HL-60/S4 (cell line): ENCODE measurements at regions not wholly inside any gene's neighbourhood (a gene's known extent, or its start where the extent isn't known, plus 50 kb on each side); places are given as distances from the start of the nearest gene placed in this dataset.
"Not testable (repeated sequence)": the region's sequence is repeated elsewhere in the genome, so short reads cannot be mapped to it uniquely, and the experiment has no call there.

Experiments used
- in situ Hi-C: fragments of 300-500 bp; cut with MboI; formaldehyde crosslinking; loops from 2 replicates; pipeline ENCODE4 v1.14.3; 2022; ENCODE audit warnings: low sequenced_read_pairs

DNA sequence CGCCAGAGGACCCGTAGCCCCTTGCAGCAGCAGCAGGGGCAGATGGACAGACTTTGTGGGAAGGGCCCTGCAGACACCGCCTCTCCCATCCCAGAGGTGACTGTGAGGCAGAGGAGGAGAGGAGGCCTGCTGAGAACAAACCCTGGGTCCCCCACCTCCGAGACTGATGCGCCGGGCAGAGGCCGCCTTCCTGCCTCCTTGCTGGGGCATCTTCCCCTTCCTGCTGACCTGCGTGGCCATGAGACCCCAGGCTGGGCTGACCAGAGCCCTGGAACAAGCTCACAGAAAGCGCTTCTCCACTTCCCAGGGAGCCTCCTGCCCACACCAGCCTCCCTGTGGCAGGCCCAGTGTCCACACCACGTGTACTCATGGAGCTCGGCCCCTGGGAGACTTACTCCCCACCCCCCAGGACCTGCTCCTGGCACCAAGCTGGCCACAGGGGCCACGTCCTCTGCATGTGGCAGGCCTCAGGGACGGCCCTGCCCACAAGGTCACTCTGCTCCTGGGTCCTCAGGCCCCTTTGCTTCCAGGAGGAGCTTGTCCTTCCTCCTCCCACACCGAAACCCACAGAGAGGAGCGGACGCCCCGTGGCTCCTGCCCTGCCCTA, 119.0 kb upstream of the ZNF469 start:
- in situ Hi-C loops, result not testable (repeated sequence)

DNA sequence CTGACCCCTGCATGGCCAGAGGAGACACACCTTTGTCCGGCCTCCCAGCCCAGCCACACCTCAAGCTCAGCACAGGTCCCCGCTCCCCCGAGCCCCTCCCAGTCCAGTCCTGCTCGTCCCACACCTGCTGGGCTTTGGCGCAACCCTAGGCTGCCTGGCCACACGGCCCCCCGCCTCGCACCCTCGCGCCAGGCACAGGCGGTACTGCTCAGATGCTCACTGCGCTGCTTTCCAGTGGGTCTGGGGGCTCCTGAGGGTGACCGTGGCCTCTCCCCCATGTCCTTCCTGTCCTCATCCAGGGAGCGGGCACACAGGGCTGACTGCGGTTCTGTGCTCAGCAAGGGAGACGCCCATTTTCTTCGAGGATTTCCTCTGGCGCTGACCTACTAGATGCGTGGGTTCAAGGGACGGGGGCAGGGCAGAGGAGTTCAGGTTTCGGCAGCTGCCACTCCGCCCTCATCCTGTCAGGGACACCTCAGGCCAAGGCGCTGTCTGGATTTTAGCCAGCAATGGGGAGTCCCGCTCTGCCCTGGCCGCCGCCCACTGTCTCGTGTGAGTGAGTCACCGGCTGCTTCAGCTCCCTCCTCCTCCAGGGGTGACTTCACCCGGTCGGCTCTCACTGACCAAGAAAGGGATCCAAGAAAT, 118.0 kb upstream of the ZNF469 start:
- in situ Hi-C loops, result no loop called here

- in situ Hi-C loops, result not testable (repeated sequence)
These were observed 117.3 kb upstream of the ZNF469 start for GRCh38 chr16:88265286-88265938.

DNA sequence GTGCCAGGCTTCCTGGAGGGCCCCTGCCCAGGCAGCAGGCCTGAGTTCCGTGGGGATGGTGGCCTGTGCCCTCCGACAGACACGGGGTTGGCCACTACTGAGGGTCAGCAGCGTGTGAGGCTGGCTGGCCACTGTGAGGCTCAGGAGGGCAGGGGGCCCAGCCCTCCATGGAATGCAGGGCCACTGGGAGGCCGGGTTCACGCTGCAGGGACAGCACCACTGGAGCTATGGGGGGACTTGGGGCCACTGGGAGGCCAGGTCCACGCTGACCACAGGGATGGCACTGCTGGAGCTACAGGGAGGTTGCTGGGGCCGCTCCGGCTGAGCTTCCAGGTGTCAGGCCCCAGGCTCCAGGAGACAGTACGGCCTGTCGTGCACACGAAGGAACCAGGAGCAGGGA, 116.7 kb upstream of the ZNF469 start:
- in situ Hi-C loops, result not testable (repeated sequence)

GRCh38 chr16:88266935-88267551, 115.7 kb upstream of the ZNF469 start:
- in situ Hi-C loops, result not testable (repeated sequence)

DNA sequence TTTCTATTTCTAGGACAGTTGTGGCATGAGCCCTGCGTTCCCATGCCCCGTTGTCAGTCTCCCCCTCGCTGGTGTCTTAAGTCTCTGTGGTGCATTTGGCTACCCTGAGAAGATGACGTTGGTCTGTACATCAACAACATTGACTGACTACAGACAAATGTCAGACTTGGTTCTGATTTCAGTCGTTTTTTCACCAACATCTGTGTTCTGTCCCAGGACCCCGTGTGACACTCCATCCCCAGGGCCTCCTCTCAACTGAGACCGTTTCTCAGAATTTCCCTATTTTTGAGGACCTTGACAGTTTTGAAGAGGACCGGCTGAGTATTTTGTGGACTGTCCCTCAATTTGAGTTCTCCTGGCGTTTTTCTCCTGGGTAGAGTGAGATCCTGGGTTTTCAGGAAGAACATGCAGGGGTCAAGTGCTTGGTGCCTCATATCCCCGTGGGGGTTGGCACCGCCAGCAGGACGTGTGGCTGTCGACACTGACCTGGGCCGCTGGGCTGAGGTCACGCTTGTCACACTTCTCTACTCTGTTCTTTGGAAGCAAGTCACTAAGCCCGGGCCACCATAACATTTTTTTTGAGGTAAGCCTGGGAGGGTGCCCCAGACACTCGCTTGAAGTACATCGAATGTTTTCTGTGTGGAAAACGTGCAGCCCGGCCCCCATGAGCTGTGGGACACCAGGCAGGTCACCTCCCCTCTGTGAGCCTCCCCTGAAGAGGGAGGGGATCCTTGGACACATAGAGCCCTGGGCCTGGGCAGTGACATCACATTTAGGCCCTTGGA, 114.4 kb upstream of the ZNF469 start:
- in situ Hi-C loops, result not testable (repeated sequence)

DNA sequence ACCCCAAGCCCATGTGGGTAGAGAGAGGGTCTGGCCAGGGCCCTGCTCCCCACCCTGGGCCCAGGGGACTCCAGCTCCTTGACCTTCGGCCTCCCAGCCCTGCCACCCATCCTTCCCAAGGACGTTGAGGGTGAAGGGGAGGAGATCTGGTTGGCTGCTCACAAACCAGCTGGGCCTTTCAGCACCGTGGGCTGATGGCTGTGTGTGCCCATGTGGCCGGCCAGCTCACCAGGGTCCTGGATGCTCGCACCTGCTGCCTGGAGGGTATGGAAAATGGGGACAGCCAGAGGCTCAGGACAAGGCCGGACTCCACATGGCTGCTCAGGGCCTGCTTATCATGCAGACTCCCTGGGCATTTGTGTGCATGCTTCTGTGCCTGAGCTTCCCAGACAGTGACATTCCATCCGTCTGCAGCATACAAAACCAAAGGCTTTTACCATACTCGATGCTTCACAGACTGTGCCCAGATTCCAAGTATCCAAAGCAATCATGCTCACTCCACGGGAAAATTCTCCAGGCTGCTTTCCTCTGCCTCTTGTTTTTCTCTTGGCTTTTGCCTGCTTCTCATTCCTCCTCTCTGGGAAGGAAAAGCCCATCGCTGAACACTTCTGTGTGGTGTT, 112.5 kb upstream of the ZNF469 start:
- in situ Hi-C loops, result not testable (repeated sequence)

- in situ Hi-C loops, result not testable (repeated sequence)
These were observed 111.5 kb upstream of the ZNF469 start for GRCh38 chr16:88271296-88271695.

GRCh38 chr16:88271776-88272175, 111.0 kb upstream of the ZNF469 start:
- in situ Hi-C loops, result not testable (repeated sequence)

- in situ Hi-C loops, result not testable (repeated sequence)
These were observed 110.3 kb upstream of the ZNF469 start for GRCh38 chr16:88272437-88272836.

DNA sequence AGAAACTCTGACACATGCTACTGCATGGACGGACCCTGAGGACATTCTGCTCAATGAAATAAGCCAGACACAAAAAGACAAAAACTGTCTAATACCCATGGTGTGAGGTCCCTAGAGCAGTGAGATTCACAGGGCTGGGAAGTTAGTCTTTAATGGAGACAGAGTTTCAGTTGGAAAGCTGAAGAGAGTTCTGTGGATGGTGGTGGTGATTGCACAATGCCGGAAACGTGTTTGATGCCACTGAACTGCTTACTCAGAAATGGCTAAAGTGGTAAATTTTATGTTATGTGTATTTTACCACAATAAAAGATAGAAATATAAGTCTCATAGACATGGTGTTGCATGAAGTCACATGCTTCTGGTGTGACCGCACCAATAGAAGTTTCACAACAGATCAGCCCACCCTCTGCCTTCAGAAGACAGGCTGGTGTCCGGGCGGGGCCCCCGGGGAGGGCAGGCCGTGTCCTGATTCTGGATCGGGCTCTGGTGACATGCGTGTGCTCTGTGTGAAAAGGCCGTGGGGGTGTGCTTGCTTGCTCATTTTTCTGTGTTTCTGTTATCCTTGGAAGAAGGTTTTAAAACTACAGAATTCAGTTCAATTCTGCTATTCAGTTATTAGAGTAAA, 108.5 kb upstream of the ZNF469 start:
- in situ Hi-C loops, result not testable (repeated sequence)

DNA sequence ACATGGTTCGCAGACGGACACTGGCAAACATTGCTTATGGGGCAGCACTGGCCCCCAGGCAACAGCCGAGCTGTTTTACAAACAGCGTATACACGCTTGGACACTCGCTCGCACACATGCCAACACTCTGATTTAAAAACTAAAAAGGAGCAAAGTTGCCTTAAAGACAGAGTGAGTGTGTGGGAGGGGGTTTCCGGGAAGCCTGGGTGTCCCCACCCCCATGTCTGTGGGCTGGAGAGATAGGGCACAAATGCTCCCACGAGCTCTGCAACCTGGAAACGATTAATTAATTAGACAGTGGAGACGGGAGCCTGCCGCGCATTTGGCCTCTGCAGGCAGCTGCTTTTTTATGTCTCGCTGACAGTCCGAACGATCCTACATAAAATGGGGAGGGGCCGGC, 107.9 kb upstream of the ZNF469 start:
- in situ Hi-C loops, result loop anchor here (25.0 kb wide), 1 partner anchor 262 kb away; no protein-coding TSS in a partner anchor

- in situ Hi-C loops, result loop anchor here (25.0 kb wide), 1 partner anchor 262 kb away; no protein-coding TSS in a partner anchor
These were observed 107.2 kb upstream of the ZNF469 start for GRCh38 chr16:88275336-88276122.

- in situ Hi-C loops, result loop anchor here (25.0 kb wide), 1 partner anchor 261 kb away; no protein-coding TSS in a partner anchor
These were observed 106.6 kb upstream of the ZNF469 start for GRCh38 chr16:88276123-88276588.

GRCh38 chr16:88276591-88276990, 106.2 kb upstream of the ZNF469 start:
- in situ Hi-C loops, result loop anchor here (25.0 kb wide), 1 partner anchor 261 kb away; no protein-coding TSS in a partner anchor

GRCh38 chr16:88279998-88280397, 102.8 kb upstream of the ZNF469 start:
- in situ Hi-C loops, result loop anchor here (25.0 kb wide), 1 partner anchor 257 kb away; no protein-coding TSS in a partner anchor

- in situ Hi-C loops, result loop anchor here (25.0 kb wide), 1 partner anchor 255 kb away; no protein-coding TSS in a partner anchor
These were observed 100.7 kb upstream of the ZNF469 start for GRCh38 chr16:88281858-88282563.
